HepG2 (cell line): ENCODE measurements at regions not wholly inside any gene's neighbourhood (a gene's known extent, or its start where the extent isn't known, plus 50 kb on each side); places are given as distances from the start of the nearest gene placed in this dataset.
A peak's percentile ranks its signal among the peaks of the same experiment; 100 is the strongest.
"Not testable (repeated sequence)": the region's sequence is repeated elsewhere in the genome, so short reads cannot be mapped to it uniquely, and the experiment has no call there.

Experiments
- ATAC-seq: fragments of 200-7000 bp; cut with Tn5 transposase; 3 replicates; pipeline ENCODE4 v1.9.1; 2020; ENCODE audit warnings: mild to moderate bottlenecking, moderate library complexity
- BruUV-seq: library from RNA; stranded (reverse); fragments of 400-500 nt; replicated peaks from 2 replicates; lab custom pipeline; 2021; lab: Mats Ljungman, UMichigan
- CTCF ChIA-PET: fragments of 300-600 bp; formaldehyde crosslinking; extraction: SDS; loops from one replicate; lab custom pipeline; 2021; ENCODE audit warnings: low total read pairs, inconsistent platforms, low intra/inter-chr PET ratio; lab: Yijun Ruan, JAX
- POLR2A ChIA-PET: fragments of 350-600 bp; sonication (Branson Sonifier 250); formaldehyde crosslinking; loops from one replicate; lab custom pipeline; 2020; ENCODE audit warnings: antibody characterized with exemption, inconsistent platforms; lab: Yijun Ruan, JAX
- DNase-seq: peaks from one replicate; pipeline ENCODE4 v3.0.0-alpha.2; 2015; ENCODE audit warnings: low spot score
- FAIRE-seq: peaks from 3 replicates; lab custom pipeline; 2011; peaks lifted over from hg19 to GRCh38; lab: Jason Lieb, UNC
- H2AFZ ChIP-seq: one replicate; pipeline ENCODE4 v1.6.1; 2011; ENCODE audit warnings: low read length, inconsistent platforms
- H3K27ac ChIP-seq: fragments of 300-600 bp; 3 replicates; pipeline ENCODE4 v1.8.0; 2011; ENCODE audit warnings: mixed run types, mild to moderate bottlenecking, mixed read lengths, low read length, inconsistent platforms; ENCODE audit not compliant: insufficient read depth; ENCODE audit errors: extremely low read length
- H3K27me3 ChIP-seq, 2 experiments: fragments of 200-600 bp in 1 of 2; 2 replicates in 1 of 2; 3 replicates in 1 of 2; pipeline versions ENCODE4 v1.6.0 to v1.8.0; 2011; ENCODE audit warnings: low read length in 2 of 2, mild to moderate bottlenecking in 2 of 2, moderate library complexity in 2 of 2, inconsistent platforms in 1 of 2; ENCODE audit not compliant: insufficient read depth in 2 of 2, control insufficient read depth in 1 of 2
- H3K36me3 ChIP-seq, 2 experiments: fragments of 200-600 bp in 1 of 2; replicated peaks in 1 of 2; 2 replicates in 1 of 2; 3 replicates in 1 of 2; pipeline versions ENCODE4 v1.5.1 to v1.8.0; 2011; ENCODE audit warnings: low read length in 2 of 2, inconsistent platforms in 1 of 2; ENCODE audit not compliant: insufficient read depth in 2 of 2, control insufficient read depth in 1 of 2
- H3K4me1 ChIP-seq: 2 replicates; pipeline ENCODE4 v1.5.1; 2012; ENCODE audit warnings: low read length, inconsistent platforms; ENCODE audit not compliant: insufficient read depth
- H3K4me2 ChIP-seq: 2 replicates; pipeline ENCODE4 v1.6.0; 2011; ENCODE audit warnings: low read depth, low read length, inconsistent platforms
- H3K4me3 ChIP-seq, 3 experiments: fragments of 200-600 bp in 1 of 3; sonication (generic), shearing (Covaris generic) in 1 of 3; replicated peaks in 1 of 3; 2 replicates each; pipeline ENCODE4 v1.5.1; 2011 to 2016; ENCODE audit warnings: low read length in 3 of 3, inconsistent platforms in 2 of 3, low read depth in 2 of 3, mild to moderate bottlenecking in 2 of 3, control low read depth in 1 of 3, mixed read lengths in 1 of 3; ENCODE audit not compliant: insufficient read depth in 1 of 3
- H3K79me2 ChIP-seq: one replicate; pipeline ENCODE4 v1.6.1; 2011; ENCODE audit warnings: low read length, inconsistent platforms; ENCODE audit not compliant: insufficient read depth
- H3K9ac ChIP-seq: 2 replicates; pipeline ENCODE4 v1.6.0; 2011; ENCODE audit warnings: mild to moderate bottlenecking, low read depth, low read length, inconsistent platforms; ENCODE audit not compliant: insufficient read depth
- H3K9me3 ChIP-seq: 2 replicates; pipeline ENCODE4 v1.5.1; 2012; ENCODE audit warnings: mild to moderate bottlenecking, low read length
- H4K20me1 ChIP-seq: 2 replicates; pipeline ENCODE4 v1.6.0; 2011; ENCODE audit warnings: inconsistent platforms, mild to moderate bottlenecking, low read length, moderate library complexity; ENCODE audit not compliant: insufficient read depth
- FOSL2 ChIP-seq: sonication (generic); formaldehyde crosslinking; IDR thresholded peaks from 2 replicates; pipeline ENCODE4 v1.4.0; 2020; ENCODE audit warnings: missing genetic modification reagents
- ZNF724P ChIP-seq: sonication (generic); formaldehyde crosslinking; IDR thresholded peaks from 2 replicates; pipeline ENCODE4 v1.8.0; 2022; ENCODE audit warnings: missing genetic modification reagents, borderline replicate concordance
- whole genome bisulfite sequencing: methylation state at CpG from one replicate; pipeline ENCODE4 v1.1.6; 2017; ENCODE audit warnings: low lambda C conversion rate; 5-methylcytosine and 5-hydroxymethylcytosine counted together
- in situ Hi-C: cut with HindIII; loops from 2 replicates; pipeline ENCODE4 v1.10.0; 2017; ENCODE audit warnings: low pct_unique_long_range_greater_than_20kb; ENCODE audit not compliant: extremely low pct_ligation_motif_present
- intact Hi-C: fragments of 100-400 bp; cut with micrococcal nuclease; formaldehyde crosslinking; loops from one replicate; pipeline ENCODE4 v1.10.0; 2022; ENCODE audit not compliant: unreplicated experiment

- Histone ChIP-seq H3K27ac (no peak overlapping the region), H3K9ac (no peak overlapping the region), H3K27me3 (no peaks in the 10 kb centered on the region), H3K9me3 (0 out of 2 replicates have a peak, but pooled peaks cover 10% of the 10 kb centered on the region), H3K4me1 (no peaks in the 10 kb centered on the region), H2AFZ (no peak overlapping the region), H3K79me2 (no peaks in the 10 kb centered on the region), H3K4me3 (no peak overlapping the region), H3K36me3 (no peaks in the 10 kb centered on the region), H4K20me1 (no peaks in the 10 kb centered on the region), H3K4me2 (no peak overlapping the region)
- in situ Hi-C loops, result no loop called here
- ChIA-PET CTCF (no interaction called here), POLR2A (no interaction called here)
- 0 out of 2 replicates have a peak, but pooled peaks have one; percentile 26 for TF ChIP-seq FOSL2 (CRISPR knock-in tag)
- no peak for TF ChIP-seq ZNF724P (CRISPR knock-in tag)
- DNase-seq (no peak), FAIRE-seq (no peak), ATAC-seq (peak; percentile 52; the same call in 2 of the 3 replicates)
- no TSS peak for BruUV-seq
- 25% methylated on average over 15 of the region's 18 CpGs for WGBS
- intact Hi-C loops, result no loop called here
Observed at GRCh38 chr14:45891417-45892080, 638.5 kb upstream of the MIS18BP1 start.

- in situ Hi-C loops, H3K4me1 ChIP-seq, H3K4me2 ChIP-seq, POLR2A ChIA-PET, intact Hi-C loops, H3K9ac ChIP-seq, CTCF ChIA-PET, H4K20me1 ChIP-seq, H3K36me3 ChIP-seq, BruUV-seq, H3K27me3 ChIP-seq, FAIRE-seq, H3K9me3 ChIP-seq, H2AFZ ChIP-seq, H3K27ac ChIP-seq, H3K79me2 ChIP-seq, H3K4me3 ChIP-seq, ATAC-seq, DNase-seq: not testable (repeated sequence)
- WGBS, result 69% methylated on average over 24 of the region's 28 CpGs
Observed at GRCh38 chr14:45888766-45889285, 635.8 kb upstream of the MIS18BP1 start.
